Upper lobe of left lung (tissue), 6 donors: ENCODE measurements at regions not wholly inside any gene's neighbourhood (a gene's known extent, or its start where the extent isn't known, plus 50 kb on each side); places are given as distances from the start of the nearest gene placed in this dataset.

ENCODE experiments used
- ATAC-seq, 2 donors: fragments of 200-7000 bp; cut with Tn5 transposase; one replicate each; pipeline ENCODE4 v1.9.1; 2022; ENCODE audit warnings: mild to moderate bottlenecking in 2 of 2, moderate library complexity in 2 of 2; ENCODE audit not compliant: low FRiP score in 2 of 2
- DNase-seq, 2 donors: peaks; one replicate each; pipeline ENCODE4 v3.0.0-alpha.2; 2019 to 2020
- H3K27ac ChIP-seq, 4 donors: fragments of 200-600 bp; sonication (generic); one replicate each; pipeline ENCODE4 v1.5.1; 2016 to 2019
- H3K27me3 ChIP-seq, 4 donors: fragments of 200-600 bp; sonication (generic); one replicate each; pipeline ENCODE4 v1.5.1; 2017 to 2019
- H3K36me3 ChIP-seq, 4 donors: fragments of 200-600 bp; sonication (generic); one replicate each; pipeline ENCODE4 v1.5.1; 2016 to 2019
- H3K4me1 ChIP-seq, 4 donors: fragments of 200-600 bp; sonication (generic); one replicate each; pipeline ENCODE4 v1.5.1; 2018 to 2019
- H3K4me3 ChIP-seq, 4 donors: fragments of 200-600 bp; sonication (generic); one replicate each; pipeline ENCODE4 v1.5.1; 2017 to 2019; ENCODE audit warnings: mild to moderate bottlenecking in 2 of 4, moderate library complexity in 1 of 4
- H3K9me3 ChIP-seq, 4 donors: fragments of 200-600 bp; sonication (generic); one replicate each; pipeline ENCODE4 v1.5.1; 2018 to 2019
- CTCF ChIP-seq, 6 experiments: fragments of 450-650 bp in 4 of 6; fragments of 200-600 bp in 2 of 6; sonication (generic) in 2 of 6; IDR thresholded peaks; one replicate each; pipeline ENCODE4 v1.5.1; 2016 to 2019; ENCODE audit warnings: antibody characterized with exemption in 6 of 6
- EP300 ChIP-seq, 4 donors: sonication (generic); formaldehyde crosslinking; IDR thresholded peaks; one replicate each; pipeline ENCODE4 v1.5.1; 2017; ENCODE audit warnings: antibody characterized with exemption in 4 of 4, control low read depth in 2 of 4
- POLR2A ChIP-seq, 4 donors: fragments of 450-650 bp; IDR thresholded peaks; one replicate each; pipeline ENCODE4 v1.5.1; 2016 to 2017; ENCODE audit warnings: antibody characterized with exemption in 4 of 4, mild to moderate bottlenecking in 2 of 4
- POLR2AphosphoS5 ChIP-seq, 2 donors: sonication (generic); formaldehyde crosslinking; IDR thresholded peaks; one replicate each; pipeline ENCODE4 v1.5.1; 2017; ENCODE audit warnings: antibody characterized with exemption in 2 of 2
- WGBS, 2 donors: methylation state at CpG; one replicate each; pipeline ENCODE4 v1.1.5; 2017 to 2018; 5-methylcytosine and 5-hydroxymethylcytosine counted together
- donor health status: DM: no; HTN: no; CAD: no; lungs with moderate emphysema.
- donor health status: DM: no; HTN: yes; CAD: no; lungs with severe emphysema.

GRCh38 chr4:123064390-123064789 lies 142.0 kb upstream of the NUDT6 start:
- DNase-seq (no peak), ATAC-seq (no peak)
- H3K4me3 ChIP-seq = no peak overlapping the region
- no peaks in the 10 kb centered on the region for H3K27me3 ChIP-seq
- H3K9me3 ChIP-seq = no peaks in the 10 kb centered on the region
- H3K36me3 ChIP-seq = no peaks in the 10 kb centered on the region
- no peaks in the 10 kb centered on the region for H3K4me1 ChIP-seq
- no peak overlapping the region for H3K27ac ChIP-seq
- TF ChIP-seq POLR2AphosphoS5 (IDR thresholded peaks at IDR 0.05) (no peak), CTCF (IDR thresholded peaks at IDR 0.05) (no peak), EP300 (IDR thresholded peaks at IDR 0.05) (no peak), POLR2A (IDR thresholded peaks at IDR 0.05) (no peak)
- WGBS, 2 donors = 76 to 100% methylated on average over 1 of the region's 1 CpG

DNA sequence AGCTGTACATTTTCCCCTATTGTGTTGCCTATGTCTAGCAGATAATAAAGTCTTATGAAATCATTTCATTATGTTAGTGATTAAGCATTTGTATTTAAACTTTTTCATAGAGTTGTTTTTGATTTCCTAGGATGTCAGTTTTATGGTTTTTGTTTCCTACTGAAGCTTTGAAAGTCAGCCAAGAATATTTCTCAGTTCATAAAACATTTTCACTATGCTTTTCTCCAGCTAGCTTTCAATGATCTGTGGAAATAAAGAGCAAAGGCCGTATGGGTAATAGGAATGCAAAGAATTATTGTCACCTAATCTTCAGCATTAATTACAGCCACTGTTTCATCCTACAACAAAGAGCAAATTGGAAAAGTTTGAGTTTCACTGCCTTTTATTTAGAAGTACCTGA lies 145.7 kb upstream of the NUDT6 start:
- WGBS, 2 donors = 69 to 75% methylated on average over 1 of the region's 1 CpG
- no peak for TF ChIP-seq POLR2AphosphoS5 (IDR thresholded peaks at IDR 0.05)
- Histone ChIP-seq H3K9me3 (no peaks in the 10 kb centered on the region), H3K4me1 (no peaks in the 10 kb centered on the region), H3K27me3 (no peaks in the 10 kb centered on the region), H3K36me3 (no peaks in the 10 kb centered on the region), H3K4me3 (no peak overlapping the region), H3K27ac (no peak overlapping the region)
- ATAC-seq (no peak), DNase-seq (no peak)

DNA sequence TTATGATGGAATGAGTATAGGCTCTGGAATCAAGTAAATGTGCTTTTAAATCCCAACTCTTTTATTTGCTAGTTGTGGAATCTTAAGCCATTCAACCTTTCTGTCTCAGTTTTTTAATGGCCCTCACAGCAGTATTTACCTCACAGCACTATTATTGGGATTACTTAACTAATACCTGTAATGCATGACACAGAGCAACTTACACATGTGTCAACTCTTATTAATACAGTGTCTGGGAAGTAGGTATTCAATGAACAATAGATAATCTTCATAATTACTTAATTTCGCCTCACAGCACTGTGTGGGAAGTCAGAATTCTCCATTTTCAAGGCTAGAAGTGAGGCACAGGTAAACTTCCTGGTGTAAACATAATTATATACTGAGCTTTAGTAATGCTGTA lies 149.7 kb upstream of the NUDT6 start:
- Histone ChIP-seq H3K36me3 (no peaks in the 10 kb centered on the region), H3K27me3 (no peaks in the 10 kb centered on the region), H3K9me3 (no peaks in the 10 kb centered on the region), H3K4me3 (no peak overlapping the region), H3K4me1 (no peaks in the 10 kb centered on the region), H3K27ac (no peak overlapping the region)
- TF ChIP-seq POLR2AphosphoS5 (IDR thresholded peaks at IDR 0.05) = no peak
- no peak for TF ChIP-seq CTCF (IDR thresholded peaks at IDR 0.05)
- TF ChIP-seq POLR2A (IDR thresholded peaks at IDR 0.05) = no peak
- TF ChIP-seq EP300 (IDR thresholded peaks at IDR 0.05) = no peak
- WGBS, 2 donors = 100% methylated on average over 1 of the region's 1 CpG
- no peak for ATAC-seq
- DNase-seq = no peak

DNA sequence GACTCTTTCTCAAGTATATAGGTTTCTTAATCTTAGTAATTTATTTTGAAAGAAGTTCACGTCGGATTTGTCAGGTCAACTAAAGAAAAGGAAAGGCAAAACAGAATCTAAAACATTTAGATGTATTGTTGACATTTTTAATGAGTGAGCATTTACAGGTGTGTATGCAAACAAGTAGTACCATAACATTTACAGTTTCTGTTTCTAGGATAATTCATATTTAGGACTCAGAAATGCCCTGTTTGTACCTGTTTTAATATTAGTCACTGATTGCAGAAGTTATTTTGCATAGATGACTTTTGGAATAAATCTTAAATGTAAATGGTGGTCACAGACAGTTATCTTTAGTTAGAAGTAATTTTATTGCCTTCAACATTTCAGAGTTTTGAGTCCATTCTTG lies 151.3 kb upstream of the NUDT6 start:
- no peaks in the 10 kb centered on the region for H3K27me3 ChIP-seq
- H3K9me3 ChIP-seq = no peaks in the 10 kb centered on the region
- WGBS, 2 donors = 88 to 89% methylated on average over 2 of the region's 2 CpGs
- no peak for ATAC-seq
- no peak for DNase-seq
- no peak overlapping the region for H3K27ac ChIP-seq
- H3K4me1 ChIP-seq = no peaks in the 10 kb centered on the region
- TF ChIP-seq POLR2A (IDR thresholded peaks at IDR 0.05) = no peak
- no peak for TF ChIP-seq POLR2AphosphoS5 (IDR thresholded peaks at IDR 0.05)
- no peak for TF ChIP-seq EP300 (IDR thresholded peaks at IDR 0.05)
- no peak for TF ChIP-seq CTCF (IDR thresholded peaks at IDR 0.05)
- no peaks in the 10 kb centered on the region for H3K36me3 ChIP-seq
- H3K4me3 ChIP-seq = no peak overlapping the region

- no peak for ATAC-seq
- Histone ChIP-seq H3K27ac (no peak overlapping the region), H3K4me3 (no peak overlapping the region), H3K27me3 (no peaks in the 10 kb centered on the region), H3K9me3 (no peaks in the 10 kb centered on the region), H3K36me3 (no peaks in the 10 kb centered on the region), H3K4me1 (no peaks in the 10 kb centered on the region)
- no peak for DNase-seq
- TF ChIP-seq EP300 (IDR thresholded peaks at IDR 0.05) = no peak
- TF ChIP-seq POLR2AphosphoS5 (IDR thresholded peaks at IDR 0.05) = no peak
- no peak for TF ChIP-seq CTCF (IDR thresholded peaks at IDR 0.05)
- TF ChIP-seq POLR2A (IDR thresholded peaks at IDR 0.05) = no peak
- 94 to 98% methylated on average over 2 of the region's 2 CpGs for WGBS, 2 donors
Observed at GRCh38 chr4:123077330-123077729, 154.9 kb upstream of the NUDT6 start.
